ENCODE measurements at regions not wholly inside any gene's neighbourhood (a gene's known extent, or its start where the extent isn't known, plus 50 kb on each side); places are given as distances from the start of the nearest gene placed in this dataset.

GRCh38 chr16:48999044-48999443 lies 282.6 kb downstream of the CBLN1 start:
- Histone ChIP-seq H3K4me2 (ENCODE audit: insufficient read depth, low read length) (no peak overlapping the region), H3K27me3 (ENCODE audit: insufficient read depth, low read length) (no peaks in the 10 kb centered on the region), H4K20me1 (ENCODE audit: insufficient read depth, low read length) (no peaks in the 10 kb centered on the region), H3K9me3 (ENCODE audit: low read depth, low read length) (no peaks in the 10 kb centered on the region), H3K4me1 (ENCODE audit: insufficient read depth, low read length) (no peaks in the 10 kb centered on the region), H3K27ac (ENCODE audit: low read depth, low read length) (no peak overlapping the region), H3K4me3 (ENCODE audit: insufficient read depth, low read length) (no peak overlapping the region), H3K79me2 (ENCODE audit: insufficient read depth, low read length) (no peaks in the 10 kb centered on the region), H2AFZ (ENCODE audit: low read length) (no peak overlapping the region), H3K36me3 (ENCODE audit: insufficient read depth, low read length) (no peaks in the 10 kb centered on the region)
- DNase-seq (ENCODE audit: insufficient read length, low spot score, missing footprints): no peak
- no peak for TF ChIP-seq CTCF (IDR thresholded peaks at IDR 0.05; ENCODE audit: extremely low read depth, low read depth, low read length)

- H3K36me3 ChIP-seq (ENCODE audit: insufficient read depth, low read length): no peaks in the 10 kb centered on the region
- H3K79me2 ChIP-seq (ENCODE audit: insufficient read depth, low read length): no peaks in the 10 kb centered on the region
- no peak for DNase-seq (ENCODE audit: insufficient read length, low spot score, missing footprints)
- no peaks in the 10 kb centered on the region for H4K20me1 ChIP-seq (ENCODE audit: insufficient read depth, low read length)
- H3K4me1 ChIP-seq (ENCODE audit: insufficient read depth, low read length): no peaks in the 10 kb centered on the region
- no peak for TF ChIP-seq CTCF (IDR thresholded peaks at IDR 0.05; ENCODE audit: extremely low read depth, low read depth, low read length)
- no peak overlapping the region for H2AFZ ChIP-seq (ENCODE audit: low read length)
- no peaks in the 10 kb centered on the region for H3K27me3 ChIP-seq (ENCODE audit: insufficient read depth, low read length)
- H3K4me3 ChIP-seq (ENCODE audit: insufficient read depth, low read length): no peak overlapping the region
- no peak overlapping the region for H3K27ac ChIP-seq (ENCODE audit: low read depth, low read length)
- H3K9me3 ChIP-seq (ENCODE audit: low read depth, low read length): no peaks in the 10 kb centered on the region
- no peak overlapping the region for H3K4me2 ChIP-seq (ENCODE audit: insufficient read depth, low read length)
Observed at GRCh38 chr16:48997946-48998345, 283.7 kb downstream of the CBLN1 start.

- Histone ChIP-seq H3K27me3 (ENCODE audit: insufficient read depth, low read length) (no peaks in the 10 kb centered on the region), H3K4me3 (ENCODE audit: insufficient read depth, low read length) (no peak overlapping the region), H4K20me1 (ENCODE audit: insufficient read depth, low read length) (no peaks in the 10 kb centered on the region), H3K79me2 (ENCODE audit: insufficient read depth, low read length) (no peaks in the 10 kb centered on the region), H2AFZ (ENCODE audit: low read length) (no peak overlapping the region), H3K4me1 (ENCODE audit: insufficient read depth, low read length) (no peaks in the 10 kb centered on the region), H3K9me3 (ENCODE audit: low read depth, low read length) (no peaks in the 10 kb centered on the region), H3K27ac (ENCODE audit: low read depth, low read length) (no peak overlapping the region), H3K4me2 (ENCODE audit: insufficient read depth, low read length) (no peak overlapping the region), H3K36me3 (ENCODE audit: insufficient read depth, low read length) (no peaks in the 10 kb centered on the region)
- TF ChIP-seq CTCF (IDR thresholded peaks at IDR 0.05; ENCODE audit: extremely low read depth, low read depth, low read length): no peak
- no peak for DNase-seq (ENCODE audit: insufficient read length, low spot score, missing footprints)
Observed at GRCh38 chr16:48997081-48997615, 284.5 kb downstream of the CBLN1 start.

- no peaks in the 10 kb centered on the region for H3K79me2 ChIP-seq (ENCODE audit: insufficient read depth, low read length)
- no peak overlapping the region for H3K4me2 ChIP-seq (ENCODE audit: insufficient read depth, low read length)
- no peak for TF ChIP-seq CTCF (IDR thresholded peaks at IDR 0.05; ENCODE audit: extremely low read depth, low read depth, low read length)
- no peak overlapping the region for H3K4me3 ChIP-seq (ENCODE audit: insufficient read depth, low read length)
- no peaks in the 10 kb centered on the region for H4K20me1 ChIP-seq (ENCODE audit: insufficient read depth, low read length)
- no peaks in the 10 kb centered on the region for H3K9me3 ChIP-seq (ENCODE audit: low read depth, low read length)
- no peaks in the 10 kb centered on the region for H3K4me1 ChIP-seq (ENCODE audit: insufficient read depth, low read length)
- no peak for DNase-seq (ENCODE audit: insufficient read length, low spot score, missing footprints)
- H3K36me3 ChIP-seq (ENCODE audit: insufficient read depth, low read length): no peaks in the 10 kb centered on the region
- no peak overlapping the region for H2AFZ ChIP-seq (ENCODE audit: low read length)
- H3K27me3 ChIP-seq (ENCODE audit: insufficient read depth, low read length): no peaks in the 10 kb centered on the region
- H3K27ac ChIP-seq (ENCODE audit: low read depth, low read length): no peak overlapping the region
Observed at GRCh38 chr16:48978501-48978900, 303.1 kb downstream of the CBLN1 start.
